GM19452 (cell line): ENCODE measurements at regions not wholly inside any gene's neighbourhood (a gene's known extent, or its start where the extent isn't known, plus 50 kb on each side); places are given as distances from the start of the nearest gene placed in this dataset.

Source experiments
- ATAC-seq: cut with Tn5 transposase; IDR thresholded peaks from one replicate; pipeline ENCODE4 v1.9.1; 2021; ENCODE audit not compliant: unreplicated experiment

GRCh38 chr2:2840681-2841300 lies 509.7 kb upstream of the MYT1L start:
- no peak for ATAC-seq

GRCh38 chr2:2839782-2840531 lies 508.9 kb upstream of the MYT1L start:
- no peak for ATAC-seq

GRCh38 chr2:2839393-2839781 lies 508.3 kb upstream of the MYT1L start:
- no peak for ATAC-seq

- ATAC-seq = no peak
Measured at GRCh38 chr2:2838548-2838845, 507.4 kb upstream of the MYT1L start.

- no peak for ATAC-seq
Measured at GRCh38 chr2:2837746-2838547, 506.9 kb upstream of the MYT1L start.

- no peak for ATAC-seq
Measured at GRCh38 chr2:2836343-2837070, 505.4 kb upstream of the MYT1L start.

GRCh38 chr2:2834516-2835254 lies 503.6 kb upstream of the MYT1L start:
- ATAC-seq = no peak

- no peak for ATAC-seq
Measured at GRCh38 chr2:2834105-2834504, 503.0 kb upstream of the MYT1L start.

GRCh38 chr2:2832657-2833056 lies 501.6 kb upstream of the MYT1L start:
- no peak for ATAC-seq

- no peak for ATAC-seq
Measured at GRCh38 chr2:2831633-2832032, 500.6 kb upstream of the MYT1L start.

- ATAC-seq = no peak
Measured at GRCh38 chr2:2830576-2830975, 499.5 kb upstream of the MYT1L start.

- no peak for ATAC-seq
Measured at GRCh38 chr2:2828774-2829368, 497.8 kb upstream of the MYT1L start.

GRCh38 chr2:2827761-2828221 lies 496.7 kb upstream of the MYT1L start:
- no peak for ATAC-seq

- no peak for ATAC-seq
Measured at GRCh38 chr2:2827046-2827636, 496.1 kb upstream of the MYT1L start.

- ATAC-seq = no peak
Measured at GRCh38 chr2:2826621-2827020, 495.5 kb upstream of the MYT1L start.

GRCh38 chr2:2826209-2826551 lies 495.1 kb upstream of the MYT1L start:
- ATAC-seq = no peak

GRCh38 chr2:2825516-2826208 lies 494.6 kb upstream of the MYT1L start:
- ATAC-seq = no peak

- ATAC-seq = no peak
Measured at GRCh38 chr2:2825062-2825461, 494.0 kb upstream of the MYT1L start.

GRCh38 chr2:2824588-2824987 lies 493.5 kb upstream of the MYT1L start:
- ATAC-seq = no peak
